ENCODE measurements at regions not wholly inside any gene's neighbourhood (a gene's known extent, or its start where the extent isn't known, plus 50 kb on each side); places are given as distances from the start of the nearest gene placed in this dataset.

DNA sequence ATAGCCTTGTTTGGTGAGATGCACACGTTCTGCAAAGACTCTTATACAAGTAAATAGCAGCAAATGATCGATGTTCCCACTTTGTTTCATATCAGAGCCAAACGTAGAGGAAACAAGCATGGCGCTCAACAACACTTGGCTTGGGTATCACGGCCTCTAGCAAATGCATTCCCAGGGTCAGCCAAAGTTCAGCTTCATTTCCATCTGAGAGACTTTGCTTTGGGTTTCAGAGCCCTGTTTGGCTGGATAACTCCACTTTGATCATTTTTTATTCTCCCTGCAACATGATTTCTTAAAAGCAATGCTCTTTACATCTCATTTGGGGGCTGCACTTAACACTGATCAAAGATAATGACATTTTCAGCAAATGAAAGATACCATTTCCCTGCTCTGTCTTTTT, 199.2 kb upstream of the FAM9B start:
- no peaks in the 10 kb centered on the region for H3K4me1 ChIP-seq
- intact Hi-C loops (cut with DNase I) = no loop called here
- H3K36me3 ChIP-seq = no peaks in the 10 kb centered on the region
- H3K9me3 ChIP-seq = no peaks in the 10 kb centered on the region
- no peak overlapping the region for H3K4me3 ChIP-seq
- no peak for ATAC-seq
- TF ChIP-seq, protein P1, sequence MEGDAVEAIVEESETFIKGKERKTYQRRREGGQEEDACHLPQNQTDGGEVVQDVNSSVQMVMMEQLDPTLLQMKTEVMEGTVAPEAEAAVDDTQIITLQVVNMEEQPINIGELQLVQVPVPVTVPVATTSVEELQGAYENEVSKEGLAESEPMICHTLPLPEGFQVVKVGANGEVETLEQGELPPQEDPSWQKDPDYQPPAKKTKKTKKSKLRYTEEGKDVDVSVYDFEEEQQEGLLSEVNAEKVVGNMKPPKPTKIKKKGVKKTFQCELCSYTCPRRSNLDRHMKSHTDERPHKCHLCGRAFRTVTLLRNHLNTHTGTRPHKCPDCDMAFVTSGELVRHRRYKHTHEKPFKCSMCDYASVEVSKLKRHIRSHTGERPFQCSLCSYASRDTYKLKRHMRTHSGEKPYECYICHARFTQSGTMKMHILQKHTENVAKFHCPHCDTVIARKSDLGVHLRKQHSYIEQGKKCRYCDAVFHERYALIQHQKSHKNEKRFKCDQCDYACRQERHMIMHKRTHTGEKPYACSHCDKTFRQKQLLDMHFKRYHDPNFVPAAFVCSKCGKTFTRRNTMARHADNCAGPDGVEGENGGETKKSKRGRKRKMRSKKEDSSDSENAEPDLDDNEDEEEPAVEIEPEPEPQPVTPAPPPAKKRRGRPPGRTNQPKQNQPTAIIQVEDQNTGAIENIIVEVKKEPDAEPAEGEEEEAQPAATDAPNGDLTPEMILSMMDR (IDR thresholded peaks at IDR 0.05) = no peak
- H3K27ac ChIP-seq = no peak overlapping the region
- H3K27me3 ChIP-seq (ENCODE audit: low read depth) = no peaks in the 10 kb centered on the region
- DNase-seq = no peak

DNA sequence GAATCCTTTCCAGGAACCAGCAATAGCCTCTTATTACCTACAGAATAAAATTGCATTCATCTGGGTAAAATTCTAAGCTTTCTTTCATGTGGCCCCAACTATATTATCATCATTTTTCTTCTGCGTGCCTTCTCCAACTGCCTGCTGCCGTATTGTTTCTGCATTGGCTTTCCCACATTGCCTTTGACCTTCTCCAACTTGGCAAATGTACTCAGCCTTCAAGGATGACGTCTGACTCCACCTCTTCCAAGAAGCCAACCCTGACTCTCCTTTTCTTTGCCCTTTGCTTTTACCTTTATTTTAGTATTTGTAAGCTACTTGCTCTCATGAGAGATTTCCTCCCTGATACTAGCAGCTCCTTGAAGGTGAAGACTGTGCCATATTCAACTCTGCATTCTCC, 200.4 kb upstream of the FAM9B start:
- intact Hi-C loops (cut with DNase I) = no loop called here
- no peak for DNase-seq
- no peaks in the 10 kb centered on the region for H3K4me1 ChIP-seq
- H3K27me3 ChIP-seq (ENCODE audit: low read depth) = no peaks in the 10 kb centered on the region
- no peak overlapping the region for H3K27ac ChIP-seq
- TF ChIP-seq, protein P1 (IDR thresholded peaks at IDR 0.05) = no peak
- no peaks in the 10 kb centered on the region for H3K36me3 ChIP-seq
- ATAC-seq = no peak
- no peaks in the 10 kb centered on the region for H3K9me3 ChIP-seq
- H3K4me3 ChIP-seq = no peak overlapping the region

DNA sequence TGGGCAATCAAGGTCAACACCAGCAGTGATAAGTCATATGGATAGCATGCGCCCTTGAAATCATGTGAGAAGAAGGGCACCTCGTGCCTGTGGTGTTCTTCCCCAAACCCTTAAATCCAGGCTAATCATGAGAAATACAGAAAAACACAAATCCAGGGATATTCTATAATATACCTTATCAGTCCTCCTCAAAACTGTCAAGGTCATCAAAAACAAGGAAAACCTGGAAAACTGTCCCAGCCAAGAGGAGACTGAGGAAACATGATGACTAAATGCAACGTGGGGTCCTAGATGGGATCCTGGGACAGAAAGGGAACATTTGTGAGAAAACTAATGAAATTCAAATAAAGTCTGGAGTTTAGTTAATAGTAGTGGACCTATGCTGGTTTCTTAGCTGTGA, 201.8 kb upstream of the FAM9B start:
- H3K27me3 ChIP-seq (ENCODE audit: low read depth) = no peaks in the 10 kb centered on the region
- no peaks in the 10 kb centered on the region for H3K36me3 ChIP-seq
- no peak for DNase-seq
- H3K4me1 ChIP-seq = no peaks in the 10 kb centered on the region
- TF ChIP-seq, protein P1 (IDR thresholded peaks at IDR 0.05) = no peak
- no peak overlapping the region for H3K27ac ChIP-seq
- ATAC-seq = no peak
- H3K4me3 ChIP-seq = no peak overlapping the region
- intact Hi-C loops (cut with DNase I) = no loop called here
- no peaks in the 10 kb centered on the region for H3K9me3 ChIP-seq

DNA sequence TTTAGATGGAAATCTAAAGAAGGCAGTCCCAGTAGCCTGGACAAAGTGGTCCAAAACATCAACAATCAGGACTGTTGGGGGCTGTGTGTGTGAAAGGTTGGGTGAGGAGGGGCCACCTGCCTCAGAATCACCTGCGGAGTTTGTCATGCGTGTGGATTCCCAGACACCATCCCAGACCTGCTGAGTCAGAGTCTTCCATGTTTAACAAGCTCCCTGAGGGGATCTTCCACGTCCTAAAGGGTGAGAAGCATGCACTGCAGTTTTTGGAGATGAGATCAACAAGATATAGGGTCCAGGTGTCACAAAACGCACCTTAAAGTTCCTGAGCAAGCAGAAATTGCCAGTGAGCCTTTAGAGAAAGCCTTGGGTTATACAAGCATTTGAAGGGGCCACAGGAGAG, 207.0 kb upstream of the FAM9B start:
- DNase-seq (no peak), ATAC-seq (no peak)
- Histone ChIP-seq H3K27me3 (ENCODE audit: low read depth) (no peaks in the 10 kb centered on the region), H3K27ac (no peak overlapping the region), H3K9me3 (no peaks in the 10 kb centered on the region), H3K4me3 (no peak overlapping the region), H3K4me1 (no peaks in the 10 kb centered on the region), H3K36me3 (no peaks in the 10 kb centered on the region)
- TF ChIP-seq, protein P1 (IDR thresholded peaks at IDR 0.05) = no peak
- intact Hi-C loops (cut with DNase I) = no loop called here

DNA sequence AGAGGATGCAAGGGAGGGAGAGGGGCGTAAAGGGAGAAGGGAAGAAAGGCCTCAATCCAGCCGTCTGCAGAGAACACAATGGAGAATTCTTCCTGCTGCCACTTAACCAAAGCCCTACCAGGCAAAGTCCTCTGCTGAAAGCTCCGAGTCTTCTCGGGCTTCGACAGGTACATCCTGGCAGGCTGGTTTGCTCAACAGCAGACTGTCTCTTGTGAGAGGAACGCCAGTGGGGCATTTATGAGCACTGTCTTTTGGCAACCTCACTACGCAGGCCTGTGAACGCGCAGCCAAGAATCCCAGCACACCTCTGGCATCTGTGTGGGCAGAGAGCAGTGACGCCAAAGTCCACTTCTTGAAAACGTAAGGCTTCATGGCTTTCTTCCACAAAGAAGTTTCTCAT, 207.5 kb upstream of the FAM9B start:
- ATAC-seq = no peak
- no peak overlapping the region for H3K27ac ChIP-seq
- TF ChIP-seq, protein P1 (IDR thresholded peaks at IDR 0.05) = no peak
- H3K9me3 ChIP-seq = no peaks in the 10 kb centered on the region
- H3K36me3 ChIP-seq = no peaks in the 10 kb centered on the region
- no peaks in the 10 kb centered on the region for H3K27me3 ChIP-seq (ENCODE audit: low read depth)
- no peak overlapping the region for H3K4me3 ChIP-seq
- intact Hi-C loops (cut with DNase I) = no loop called here
- H3K4me1 ChIP-seq = no peaks in the 10 kb centered on the region
- no peak for DNase-seq

Measured in lower lobe of right lung (tissue), 2 donors.